ENCODE measurements at regions not wholly inside any gene's neighbourhood (a gene's known extent, or its start where the extent isn't known, plus 50 kb on each side); places are given as distances from the start of the nearest gene placed in this dataset.

DNA sequence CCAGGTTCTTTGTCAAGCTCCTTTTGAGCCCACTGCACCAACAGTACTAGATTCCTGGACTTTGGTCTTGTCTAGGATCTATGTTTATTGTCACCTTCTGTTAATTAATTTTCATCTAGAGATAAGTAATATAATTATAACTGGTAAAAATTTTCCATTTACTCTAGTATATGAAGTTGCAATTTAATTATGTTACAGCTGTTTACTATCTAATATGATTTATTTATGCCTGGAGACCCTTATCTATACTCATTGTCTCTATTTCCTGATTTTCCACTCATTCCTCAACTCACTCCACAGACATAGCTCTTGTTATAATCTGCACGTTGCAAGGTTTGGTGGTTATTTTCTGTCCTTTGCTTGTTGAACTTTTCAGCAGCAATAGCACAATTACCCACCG, 63.2 kb upstream of the PHF14 start:
- TF ChIP-seq, protein P1, sequence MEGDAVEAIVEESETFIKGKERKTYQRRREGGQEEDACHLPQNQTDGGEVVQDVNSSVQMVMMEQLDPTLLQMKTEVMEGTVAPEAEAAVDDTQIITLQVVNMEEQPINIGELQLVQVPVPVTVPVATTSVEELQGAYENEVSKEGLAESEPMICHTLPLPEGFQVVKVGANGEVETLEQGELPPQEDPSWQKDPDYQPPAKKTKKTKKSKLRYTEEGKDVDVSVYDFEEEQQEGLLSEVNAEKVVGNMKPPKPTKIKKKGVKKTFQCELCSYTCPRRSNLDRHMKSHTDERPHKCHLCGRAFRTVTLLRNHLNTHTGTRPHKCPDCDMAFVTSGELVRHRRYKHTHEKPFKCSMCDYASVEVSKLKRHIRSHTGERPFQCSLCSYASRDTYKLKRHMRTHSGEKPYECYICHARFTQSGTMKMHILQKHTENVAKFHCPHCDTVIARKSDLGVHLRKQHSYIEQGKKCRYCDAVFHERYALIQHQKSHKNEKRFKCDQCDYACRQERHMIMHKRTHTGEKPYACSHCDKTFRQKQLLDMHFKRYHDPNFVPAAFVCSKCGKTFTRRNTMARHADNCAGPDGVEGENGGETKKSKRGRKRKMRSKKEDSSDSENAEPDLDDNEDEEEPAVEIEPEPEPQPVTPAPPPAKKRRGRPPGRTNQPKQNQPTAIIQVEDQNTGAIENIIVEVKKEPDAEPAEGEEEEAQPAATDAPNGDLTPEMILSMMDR (IDR thresholded peaks at IDR 0.05): no peak
- TF ChIP-seq POLR2A (IDR thresholded peaks at IDR 0.05) (no peak), POLR2AphosphoS5 (IDR thresholded peaks at IDR 0.05; ENCODE audit: insufficient read depth in 1 of 2, low read depth in 1 of 2) (no peak)
